ENCODE measurements at regions not wholly inside any gene's neighbourhood (a gene's known extent, or its start where the extent isn't known, plus 50 kb on each side); places are given as distances from the start of the nearest gene placed in this dataset.

DNA sequence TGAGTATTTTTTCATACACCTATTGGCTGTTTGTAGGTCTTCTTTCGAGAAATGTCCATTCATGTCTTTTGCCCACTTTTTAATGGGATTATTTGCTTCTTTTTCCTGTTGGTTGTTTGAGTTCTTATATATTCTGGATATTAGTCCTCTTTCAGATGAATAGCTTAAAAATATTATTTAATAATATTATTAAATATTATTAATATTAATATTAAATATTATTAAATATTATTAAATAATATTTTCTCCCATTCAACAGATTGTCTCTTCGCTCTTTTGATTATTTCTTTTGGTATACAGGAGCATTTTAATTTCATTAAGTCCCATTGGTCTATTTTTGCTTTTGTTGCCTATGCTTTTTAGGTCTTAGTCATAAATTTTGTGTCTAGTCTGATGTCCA, 361.9 kb downstream of the TSN start:
- no peak for TF ChIP-seq CTCF (IDR thresholded peaks at IDR 0.05; ENCODE audit: low read depth, low read length)
- TF ChIP-seq EZH2phosphoT487 (IDR thresholded peaks at IDR 0.05; ENCODE audit: low read depth) = no peak

Measured in OCI-LY3 (cell line).